GM19467 (cell line): ENCODE measurements at regions not wholly inside any gene's neighbourhood (a gene's known extent, or its start where the extent isn't known, plus 50 kb on each side); places are given as distances from the start of the nearest gene placed in this dataset.
"Not testable (repeated sequence)": the region's sequence is repeated elsewhere in the genome, so short reads cannot be mapped to it uniquely, and the experiment has no call there.

ENCODE experiments used
- ATAC-seq: cut with Tn5 transposase; IDR thresholded peaks from one replicate; pipeline ENCODE4 v1.9.1; 2021; ENCODE audit warnings: mild to moderate bottlenecking, moderate library complexity; ENCODE audit not compliant: unreplicated experiment

- no peak for ATAC-seq
Measured at GRCh38 chr21:14903172-14903865, 161.5 kb downstream of the NRIP1 start.

- ATAC-seq, result no peak
Measured at GRCh38 chr21:14901482-14901958, 163.3 kb downstream of the NRIP1 start.

GRCh38 chr21:14900611-14901010 lies 164.2 kb downstream of the NRIP1 start:
- ATAC-seq, result no peak

- no peak for ATAC-seq
Measured at GRCh38 chr21:14900058-14900457, 164.7 kb downstream of the NRIP1 start.

- ATAC-seq, result no peak
Measured at GRCh38 chr21:14895792-14896191, 169.0 kb downstream of the NRIP1 start.

GRCh38 chr21:14890141-14890540 lies 174.7 kb downstream of the NRIP1 start:
- no peak for ATAC-seq

- no peak for ATAC-seq
Measured at GRCh38 chr21:14889080-14889810, 175.6 kb downstream of the NRIP1 start.

- ATAC-seq, result no peak
Measured at GRCh38 chr21:14888202-14888601, 176.6 kb downstream of the NRIP1 start.

GRCh38 chr21:14886001-14886400 lies 178.8 kb downstream of the NRIP1 start:
- ATAC-seq, result no peak

GRCh38 chr21:14883351-14883750 lies 181.4 kb downstream of the NRIP1 start:
- ATAC-seq, result no peak

- ATAC-seq, result not testable (repeated sequence)
Measured at GRCh38 chr21:14882545-14882944, 182.3 kb downstream of the NRIP1 start.

GRCh38 chr21:14881863-14882499 lies 182.8 kb downstream of the NRIP1 start:
- ATAC-seq, result no peak

- no peak for ATAC-seq
Measured at GRCh38 chr21:14880922-14881321, 183.9 kb downstream of the NRIP1 start.

- ATAC-seq, result no peak
Measured at GRCh38 chr21:14879458-14879857, 185.3 kb downstream of the NRIP1 start.

GRCh38 chr21:14878971-14879370 lies 185.8 kb downstream of the NRIP1 start:
- no peak for ATAC-seq

- no peak for ATAC-seq
Measured at GRCh38 chr21:14877581-14878228, 187.1 kb downstream of the NRIP1 start.

GRCh38 chr21:14876524-14876840 lies 188.3 kb downstream of the NRIP1 start:
- ATAC-seq, result no peak

- peak; percentile 69 for ATAC-seq
Measured at GRCh38 chr21:14875704-14876523, 188.9 kb downstream of the NRIP1 start.

GRCh38 chr21:14875186-14875585 lies 189.6 kb downstream of the NRIP1 start:
- no peak for ATAC-seq

GRCh38 chr21:14874379-14874778 lies 190.4 kb downstream of the NRIP1 start:
- no peak for ATAC-seq

- no peak for ATAC-seq
Measured at GRCh38 chr21:14871861-14872260, 192.9 kb downstream of the NRIP1 start.
